Stimulated activated CD8-positive, alpha-beta memory T cell treated with anti-CD3 and anti-CD28 coated beads, Interleukin-2, amount 100 ng/mL, for 48 hours (primary cell): ENCODE measurements at regions not wholly inside any gene's neighbourhood (a gene's known extent, or its start where the extent isn't known, plus 50 kb on each side); places are given as distances from the start of the nearest gene placed in this dataset.
"Not testable (repeated sequence)": the region's sequence is repeated elsewhere in the genome, so short reads cannot be mapped to it uniquely, and the experiment has no call there.

Experiments used
- DNase-seq, 2 donors: peaks; one replicate each; pipeline ENCODE4 v3.0.0-alpha.2; 2020; ENCODE audit warnings: low read depth in 2 of 2

GRCh38 chr21:25155020-25155419 lies 452.3 kb downstream of the MRPL39 start:
- not testable (repeated sequence) for DNase-seq

DNA sequence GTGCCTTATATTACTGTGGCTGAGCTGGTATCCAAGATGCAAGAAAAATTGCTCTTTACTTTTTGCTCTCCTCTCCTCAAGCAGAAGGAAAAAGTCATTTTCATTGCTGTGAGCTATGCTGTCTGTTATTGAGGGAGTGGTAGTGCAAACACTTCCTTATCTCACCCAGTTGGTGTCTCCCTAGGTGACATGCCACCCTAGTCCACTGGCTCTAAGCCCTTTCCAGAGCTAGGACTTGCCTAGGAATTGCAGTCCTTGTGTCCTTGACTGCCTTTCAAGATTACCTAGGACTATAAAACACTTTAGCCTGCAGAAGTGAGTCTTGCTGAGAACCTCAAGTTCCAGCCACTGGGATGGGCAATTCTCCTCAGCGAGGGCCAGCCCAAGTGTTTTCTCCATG lies 458.3 kb downstream of the MRPL39 start:
- no peak for DNase-seq

- no peak for DNase-seq
These were observed 467.9 kb downstream of the MRPL39 start for GRCh38 chr21:25139414-25139813.

- no peak for DNase-seq
These were observed 473.3 kb downstream of the MRPL39 start for GRCh38 chr21:25133939-25134338.

- no peak for DNase-seq
These were observed 479.5 kb downstream of the MRPL39 start for GRCh38 chr21:25127811-25128210.

DNA sequence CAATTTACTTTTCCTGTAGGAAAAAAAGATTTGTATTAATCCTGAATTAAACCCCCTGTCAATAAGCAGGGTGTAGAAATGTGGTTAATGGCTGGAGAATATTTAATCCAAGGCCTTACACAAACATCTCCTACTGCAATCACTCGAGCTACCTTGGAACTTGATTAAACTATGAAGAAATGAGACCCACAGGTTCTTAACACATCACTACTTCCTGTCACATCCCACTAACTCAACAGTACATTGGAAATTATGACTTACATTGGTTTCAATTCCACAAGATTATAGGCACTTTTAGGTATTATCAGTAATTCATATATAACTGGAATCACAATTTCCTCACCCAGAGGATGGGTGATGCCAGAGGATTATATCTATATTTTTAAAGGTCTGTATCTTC lies 480.3 kb downstream of the MRPL39 start:
- no peak for DNase-seq

DNA sequence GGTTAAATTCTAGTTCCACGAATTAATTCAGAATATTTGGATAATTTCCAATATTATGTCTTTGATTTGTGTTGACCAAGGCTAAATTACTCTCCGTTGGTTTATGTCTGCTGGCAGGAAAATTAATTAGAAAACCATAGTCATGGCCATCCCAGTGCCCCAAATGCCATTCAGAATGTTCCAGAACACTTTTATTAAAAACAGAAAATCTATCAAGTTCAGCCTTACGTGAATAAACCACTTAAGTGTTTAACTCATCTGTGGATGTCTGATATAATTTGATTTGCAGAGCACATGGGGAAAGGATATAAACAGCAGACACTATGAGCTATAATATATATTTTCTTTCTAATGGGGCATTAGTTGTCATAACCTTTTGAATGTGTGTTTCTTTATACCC lies 480.7 kb downstream of the MRPL39 start:
- no peak for DNase-seq

DNA sequence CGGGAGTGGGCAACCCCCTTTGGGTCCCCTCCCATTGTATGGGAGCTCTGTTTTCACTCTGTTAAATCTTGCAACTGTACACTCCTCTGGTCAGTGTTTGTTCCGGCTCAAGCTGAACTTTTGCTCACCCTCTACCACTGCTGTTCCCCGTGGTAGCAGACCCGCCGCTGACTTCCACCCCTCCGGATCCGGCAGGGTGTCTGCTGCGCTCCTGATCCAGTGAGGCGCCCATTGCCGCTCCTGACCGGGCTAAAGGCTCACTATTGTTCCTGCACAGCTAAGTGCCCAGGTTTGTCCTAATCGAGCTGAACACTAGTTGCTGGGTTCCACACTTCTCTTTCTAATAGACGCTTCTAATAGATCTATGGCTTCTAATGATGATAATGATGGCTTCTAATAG lies 488.6 kb downstream of the MRPL39 start:
- no peak for DNase-seq

- DNase-seq, result no peak
These were observed 492.3 kb downstream of the MRPL39 start for GRCh38 chr21:25115021-25115420.

- no peak for DNase-seq
These were observed 499.6 kb downstream of the MRPL39 start for GRCh38 chr21:25107708-25108107.

- DNase-seq, result no peak
These were observed 503.6 kb downstream of the MRPL39 start for GRCh38 chr21:25103500-25104207.

GRCh38 chr21:25097648-25098047 lies 509.6 kb downstream of the MRPL39 start:
- DNase-seq, result no peak

DNA sequence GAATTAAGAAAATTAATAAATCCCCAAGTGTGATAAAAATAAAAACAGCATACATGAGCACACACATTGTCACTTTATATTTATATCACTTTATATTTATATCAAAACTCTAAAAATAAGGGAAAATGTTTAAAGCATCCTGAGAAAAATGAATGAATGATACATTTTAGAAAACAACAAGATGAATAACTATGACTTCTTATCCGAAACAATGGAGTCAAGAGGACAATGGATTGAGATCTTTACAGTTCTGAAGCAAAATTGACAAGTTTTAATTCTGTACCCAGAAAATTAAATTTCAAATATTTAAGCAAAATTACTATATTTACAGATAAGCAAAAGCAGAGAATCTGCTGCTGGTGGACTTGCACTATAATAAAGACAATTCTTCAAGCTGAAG lies 512.6 kb downstream of the MRPL39 start:
- DNase-seq, result no peak

DNA sequence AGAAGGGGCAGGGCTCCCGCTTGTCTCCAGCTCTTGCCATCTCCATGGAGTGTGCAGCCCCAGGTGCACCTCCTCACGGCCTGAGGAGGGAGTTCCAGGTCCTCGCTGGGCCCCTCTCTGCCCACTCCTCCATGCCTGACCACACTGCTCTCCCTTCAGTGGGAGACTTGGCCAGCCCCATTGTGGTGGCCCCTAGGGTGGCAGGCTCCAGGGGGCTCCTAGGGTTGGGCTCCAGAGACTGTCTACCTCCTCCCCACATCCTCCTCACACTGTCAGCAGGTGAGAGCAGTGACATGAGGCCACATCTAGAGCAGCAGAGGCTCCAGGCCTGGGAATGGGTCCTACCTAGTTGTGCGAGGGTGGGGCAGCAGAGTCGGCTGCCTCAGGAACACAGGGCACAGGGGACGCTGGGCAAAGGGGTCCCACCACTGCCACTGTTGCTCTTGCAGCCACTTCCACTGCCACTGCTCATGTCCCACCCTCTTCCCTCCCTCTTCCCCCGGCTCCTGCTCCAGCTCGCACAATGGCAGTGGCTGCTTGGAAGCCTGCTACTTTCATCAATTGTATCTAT lies 514.8 kb downstream of the MRPL39 start:
- no peak for DNase-seq

DNA sequence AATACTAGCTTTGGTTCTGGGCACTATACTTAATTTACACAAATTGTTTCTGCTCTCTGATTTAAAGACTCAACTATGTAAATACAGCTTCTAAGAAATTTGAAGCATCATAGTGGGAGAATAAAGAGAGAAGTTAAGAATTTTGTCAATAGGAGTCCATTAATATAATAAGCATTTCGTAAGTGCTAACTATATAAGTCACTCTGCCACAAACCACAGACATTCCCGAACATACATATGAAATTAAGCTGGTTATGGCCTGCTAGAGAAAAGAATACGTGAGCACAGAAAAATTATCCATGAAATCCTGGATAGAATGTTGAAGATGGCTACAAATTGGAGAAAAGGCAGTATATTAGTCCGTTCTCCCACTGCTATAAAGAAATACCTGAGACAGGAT lies 526.2 kb downstream of the MRPL39 start:
- DNase-seq, result no peak

GRCh38 chr21:25080661-25081060 lies 526.6 kb downstream of the MRPL39 start:
- no peak for DNase-seq

- DNase-seq, result no peak
These were observed 527.1 kb downstream of the MRPL39 start for GRCh38 chr21:25080141-25080540.

DNA sequence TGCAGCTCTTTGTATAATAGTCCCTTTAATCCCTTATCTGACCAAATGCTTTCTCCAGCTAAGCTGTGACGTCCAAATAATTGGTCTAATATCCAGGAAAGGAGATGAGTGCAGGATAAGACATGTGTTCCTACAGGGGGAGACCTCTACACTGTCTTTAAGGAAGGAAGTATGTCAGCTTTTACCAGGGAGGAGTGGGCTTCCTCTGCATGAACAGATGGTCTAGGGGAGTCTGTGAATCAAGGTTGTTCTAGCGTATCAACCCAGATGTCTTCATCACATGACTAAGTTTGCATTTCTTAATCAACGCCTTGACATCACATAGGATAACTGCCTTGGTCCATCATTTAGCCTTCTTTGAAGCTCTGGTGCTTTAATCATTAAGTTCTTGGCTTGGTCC lies 528.2 kb downstream of the MRPL39 start:
- DNase-seq, result no peak

DNA sequence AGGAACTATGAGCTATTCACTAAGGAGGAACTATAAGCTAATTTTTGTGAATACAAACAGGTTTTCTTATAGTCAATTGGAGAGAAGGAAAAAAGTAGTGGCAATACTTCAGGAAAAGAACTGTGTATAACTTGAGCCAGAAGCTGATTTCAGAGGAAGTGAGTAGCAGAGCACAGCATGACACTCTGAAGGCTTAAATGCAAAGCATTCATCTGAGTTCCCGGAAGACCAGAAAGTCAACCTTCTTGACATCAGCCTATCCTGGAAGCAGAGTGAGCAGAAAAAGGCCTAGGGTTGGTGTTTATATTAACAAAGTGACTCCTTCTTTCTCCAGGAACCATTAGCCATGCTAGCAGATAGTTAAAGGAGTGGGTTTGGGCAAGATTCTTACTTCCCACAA lies 545.2 kb downstream of the MRPL39 start:
- DNase-seq, result no peak

DNA sequence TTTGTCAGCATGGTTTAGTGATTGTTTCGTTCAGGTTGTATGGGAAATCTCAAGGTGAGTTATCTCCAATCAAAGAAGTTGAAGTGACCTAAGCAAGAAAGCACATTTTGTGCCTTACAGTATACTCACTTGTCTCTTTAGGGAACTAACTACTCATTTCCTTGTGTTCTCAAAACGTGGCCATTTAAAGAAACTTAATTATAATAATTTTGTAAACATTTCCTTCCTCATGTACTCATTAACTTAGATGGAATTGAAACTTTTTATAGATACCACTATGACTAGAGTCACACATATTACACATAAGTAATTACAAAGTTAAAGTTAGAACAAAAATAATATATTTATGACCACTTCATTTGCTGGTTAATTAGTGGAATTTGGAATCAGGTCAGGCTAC lies 552.6 kb downstream of the MRPL39 start:
- no peak for DNase-seq

DNA sequence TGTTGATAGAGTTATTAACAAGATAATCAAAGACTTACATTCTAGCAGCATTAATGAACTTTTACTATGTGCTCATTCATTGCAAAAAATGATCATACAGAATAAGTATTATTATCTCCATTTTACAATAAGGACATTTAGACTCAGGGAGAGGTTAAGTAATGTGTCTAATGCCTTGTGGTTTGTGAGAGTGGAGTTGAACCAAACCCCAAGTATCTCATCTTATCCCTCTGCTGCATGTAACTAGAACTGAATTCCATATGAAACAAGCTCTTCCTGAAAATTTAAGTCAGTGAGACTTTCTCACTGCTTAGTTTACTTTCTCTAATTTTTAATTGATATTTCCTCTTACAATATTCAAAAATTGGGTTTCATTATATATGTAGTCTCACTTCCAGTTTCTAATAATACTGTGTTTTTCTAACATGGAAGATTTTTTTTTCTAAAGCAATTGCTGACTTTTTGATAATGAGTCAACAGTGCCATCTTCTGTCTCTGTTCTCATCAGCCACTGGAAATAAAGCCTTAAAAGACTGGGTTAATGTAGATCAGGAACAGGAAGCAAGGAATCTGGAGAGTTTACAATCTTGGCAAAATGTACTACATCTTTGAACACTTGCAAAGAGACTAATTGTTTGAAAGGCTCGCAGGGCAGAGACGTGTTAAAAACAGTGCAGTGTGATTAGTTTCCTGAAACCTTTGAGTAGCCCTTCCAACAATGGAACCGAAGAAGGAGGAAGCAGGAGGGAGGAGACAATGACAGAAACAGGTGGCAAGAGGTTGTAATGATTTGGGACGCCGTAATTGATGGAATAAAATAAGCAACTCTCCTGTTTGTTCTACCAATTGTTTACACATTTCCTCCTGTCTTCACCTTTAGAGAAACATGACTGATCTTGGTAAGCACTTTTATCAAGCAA lies 567.6 kb downstream of the MRPL39 start:
- DNase-seq, result no peak

DNA sequence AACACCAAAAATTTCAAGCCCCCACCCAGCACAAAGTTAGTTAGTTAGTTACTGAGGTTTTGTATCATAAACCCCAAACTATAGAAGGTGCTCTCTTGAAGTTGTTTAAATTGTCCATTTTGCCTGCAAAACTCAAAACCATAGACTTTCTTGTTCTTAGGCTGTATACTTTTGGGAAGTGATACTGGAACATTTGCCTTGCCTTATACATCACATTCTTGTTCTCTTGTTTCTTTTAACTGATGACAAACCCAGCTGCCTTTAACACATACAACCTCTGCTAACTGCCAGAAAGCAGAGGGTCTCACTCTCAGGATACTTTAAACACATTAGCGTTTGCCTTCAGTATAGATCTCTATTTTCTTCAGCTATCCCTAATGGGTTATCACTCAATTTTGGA lies 570.5 kb downstream of the MRPL39 start:
- no peak for DNase-seq

DNA sequence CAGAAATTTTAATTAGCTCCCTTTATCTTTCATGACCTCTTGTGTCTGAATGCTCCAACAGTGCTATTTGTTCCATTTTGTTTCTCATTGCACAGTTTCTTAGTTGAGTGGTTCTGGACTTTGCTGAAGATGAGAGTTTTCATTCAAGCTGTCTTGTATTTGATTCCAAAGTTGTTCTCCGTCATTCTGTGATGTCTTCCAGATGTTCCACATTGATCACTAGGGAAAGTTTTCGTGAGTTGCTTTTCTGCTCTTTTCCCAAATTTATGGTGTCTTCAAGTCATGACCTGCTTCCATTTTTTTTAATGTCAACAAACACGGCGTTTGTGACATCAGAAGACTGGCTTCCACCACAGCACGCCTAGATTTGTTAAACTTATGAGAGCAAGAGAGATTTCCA lies 575.5 kb downstream of the MRPL39 start:
- DNase-seq, result no peak
